SH-SY5Y (cell line): ENCODE measurements at regions not wholly inside any gene's neighbourhood (a gene's known extent, or its start where the extent isn't known, plus 50 kb on each side); places are given as distances from the start of the nearest gene placed in this dataset.

Source experiments
- GATA2 ChIP-seq: IDR thresholded peaks from 2 replicates; pipeline ENCODE4 v1.6.1; 2011; ENCODE audit warnings: mild to moderate bottlenecking, low read depth, low read length
- GATA3 ChIP-seq: IDR thresholded peaks from 2 replicates; pipeline ENCODE4 v1.6.1; 2011; ENCODE audit warnings: low read depth, mild to moderate bottlenecking, low read length, moderate library complexity

DNA sequence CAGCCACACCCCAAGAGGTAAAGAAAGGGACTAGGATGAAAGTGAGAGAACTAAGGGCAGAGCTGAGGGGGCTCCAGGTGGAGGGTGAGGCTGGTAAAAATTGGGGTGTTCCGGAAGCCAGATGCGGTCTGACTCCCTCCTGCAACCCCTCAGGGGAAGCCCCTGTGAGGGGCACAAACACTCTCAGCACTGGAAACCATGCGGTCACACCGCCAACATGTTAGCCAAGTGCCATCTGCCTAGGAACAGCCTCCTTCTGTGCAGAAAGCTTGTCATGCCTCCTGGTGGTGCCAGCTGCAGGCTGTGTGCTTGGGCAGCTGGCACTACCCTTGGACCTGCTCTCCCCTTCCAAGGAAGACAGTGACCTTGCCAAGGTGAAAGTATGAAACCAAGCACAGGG is 83.5 kb upstream of the RPL38 start:
- TF ChIP-seq GATA3 (no peak), GATA2 (no peak)

DNA sequence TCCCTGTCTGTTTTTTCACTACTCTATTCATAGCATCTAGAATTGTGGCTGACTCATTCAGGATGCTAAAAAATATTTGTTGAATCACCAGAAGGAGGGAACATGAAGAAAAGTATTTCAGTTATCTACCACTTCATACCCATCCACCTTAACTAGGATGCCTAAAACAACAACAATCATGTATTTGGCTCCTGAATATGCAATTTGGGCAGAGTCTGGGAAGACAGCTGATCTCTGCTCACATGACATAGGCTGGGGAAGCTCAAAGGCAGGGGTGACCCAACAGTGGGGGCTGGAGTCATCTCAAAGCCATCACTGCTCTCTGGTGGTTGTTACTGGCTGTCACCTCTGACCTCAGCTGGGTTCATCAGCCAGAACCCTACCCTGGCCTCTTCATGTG is 80.1 kb upstream of the RPL38 start:
- TF ChIP-seq GATA3 (no peak), GATA2 (no peak)

DNA sequence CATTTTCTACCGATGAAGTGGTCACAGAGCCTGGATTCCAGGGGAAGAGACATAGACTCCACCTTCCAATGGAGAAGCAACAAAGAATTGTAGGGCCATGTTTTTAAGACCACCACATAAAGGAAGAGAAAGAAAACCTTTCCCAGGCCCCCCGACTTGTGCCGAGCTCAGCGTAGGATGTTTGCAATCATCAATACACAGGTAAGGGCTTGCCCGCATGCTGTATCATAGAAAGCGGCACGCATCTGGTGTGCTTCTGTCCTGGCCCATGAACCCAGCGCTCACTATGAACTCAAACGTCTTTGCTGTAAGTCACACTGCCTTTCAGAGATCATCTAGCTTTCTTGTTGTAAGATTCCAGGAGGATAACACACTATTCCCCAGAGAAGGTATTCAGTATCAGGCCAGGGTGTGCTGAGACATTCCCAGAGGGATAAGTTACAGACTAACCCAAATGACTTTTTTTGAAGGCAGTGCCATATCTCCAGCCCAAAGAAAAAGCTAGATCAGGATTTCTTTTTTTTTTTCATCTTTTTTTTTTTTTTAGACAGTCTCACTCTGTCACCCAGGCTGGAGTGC is 79.5 kb upstream of the RPL38 start:
- TF ChIP-seq GATA3: no peak
- no peak for TF ChIP-seq GATA2

DNA sequence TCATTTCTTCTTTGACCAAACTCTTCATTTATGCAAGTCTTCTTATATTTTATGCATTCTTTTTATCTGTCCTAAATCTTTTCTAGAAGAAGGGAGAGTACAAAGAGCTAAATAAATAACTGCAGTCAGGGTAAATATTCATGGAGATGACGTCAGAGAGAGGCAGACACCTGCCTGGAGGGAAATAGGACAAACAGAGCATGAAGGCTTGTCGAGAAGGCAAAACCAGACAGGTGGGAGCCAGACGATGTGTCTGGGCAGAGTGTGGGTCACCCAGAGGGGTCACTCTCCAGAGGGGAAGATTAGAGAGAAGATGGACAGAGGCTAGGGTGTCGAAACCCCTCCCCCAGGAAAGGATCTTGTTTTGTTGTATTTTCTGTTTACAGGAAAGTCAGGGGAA is 78.3 kb upstream of the RPL38 start:
- TF ChIP-seq GATA3: no peak
- no peak for TF ChIP-seq GATA2

DNA sequence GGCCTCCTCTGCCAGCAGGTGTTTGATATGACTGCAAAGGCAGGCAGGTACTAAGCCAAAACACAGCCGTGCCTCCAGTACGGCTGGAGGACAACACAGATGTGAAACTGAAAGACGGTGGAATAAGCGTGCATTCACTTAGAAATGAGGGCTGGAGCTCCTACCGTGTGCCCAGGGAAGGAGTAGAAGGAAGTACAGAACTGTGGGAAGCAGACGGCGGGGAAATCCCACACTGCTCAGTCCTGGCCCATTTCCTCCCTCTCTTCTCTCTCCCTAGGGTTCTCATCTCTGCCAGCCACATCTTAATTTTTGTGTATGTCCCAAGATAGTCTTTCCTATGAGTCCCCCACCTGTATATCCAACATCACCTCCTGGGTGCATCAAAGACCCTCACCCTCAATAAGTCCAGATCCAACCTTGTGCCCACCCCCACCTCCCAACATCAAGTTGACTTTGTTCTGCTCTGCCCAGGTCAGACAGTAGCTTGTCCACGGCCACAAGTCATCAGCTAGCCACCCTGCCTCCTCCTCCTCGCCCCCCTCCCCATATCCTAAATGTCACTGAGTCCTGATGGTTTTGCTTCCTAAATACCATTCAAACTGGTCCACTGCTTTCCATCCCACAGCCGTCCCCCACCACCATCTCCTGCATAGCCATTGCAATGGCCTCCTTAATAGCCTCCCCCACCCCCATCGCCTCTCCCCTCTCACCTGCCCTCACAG is 77.1 kb upstream of the RPL38 start:
- TF ChIP-seq GATA2 (no peak), GATA3 (no peak)

DNA sequence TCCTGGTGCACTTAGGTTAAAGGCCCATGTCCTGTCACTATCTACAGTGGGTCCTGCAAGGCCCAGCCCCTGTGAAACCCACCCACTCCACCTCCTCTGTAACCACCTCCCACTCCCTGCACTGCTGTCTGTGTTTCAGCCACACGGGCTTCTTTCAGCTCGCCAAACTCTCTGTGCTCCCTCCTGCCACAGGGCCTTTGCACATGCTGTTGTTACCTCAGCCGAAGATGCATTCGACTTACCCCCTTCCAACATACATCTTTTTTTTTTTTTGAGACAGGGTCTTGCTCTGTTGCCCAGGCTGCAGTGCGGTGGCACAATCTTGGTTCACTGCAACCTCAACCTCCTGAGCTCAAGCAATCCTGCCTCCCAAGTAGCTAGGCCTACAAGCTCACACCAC is 76.5 kb upstream of the RPL38 start:
- TF ChIP-seq GATA2 (no peak), GATA3 (no peak)

DNA sequence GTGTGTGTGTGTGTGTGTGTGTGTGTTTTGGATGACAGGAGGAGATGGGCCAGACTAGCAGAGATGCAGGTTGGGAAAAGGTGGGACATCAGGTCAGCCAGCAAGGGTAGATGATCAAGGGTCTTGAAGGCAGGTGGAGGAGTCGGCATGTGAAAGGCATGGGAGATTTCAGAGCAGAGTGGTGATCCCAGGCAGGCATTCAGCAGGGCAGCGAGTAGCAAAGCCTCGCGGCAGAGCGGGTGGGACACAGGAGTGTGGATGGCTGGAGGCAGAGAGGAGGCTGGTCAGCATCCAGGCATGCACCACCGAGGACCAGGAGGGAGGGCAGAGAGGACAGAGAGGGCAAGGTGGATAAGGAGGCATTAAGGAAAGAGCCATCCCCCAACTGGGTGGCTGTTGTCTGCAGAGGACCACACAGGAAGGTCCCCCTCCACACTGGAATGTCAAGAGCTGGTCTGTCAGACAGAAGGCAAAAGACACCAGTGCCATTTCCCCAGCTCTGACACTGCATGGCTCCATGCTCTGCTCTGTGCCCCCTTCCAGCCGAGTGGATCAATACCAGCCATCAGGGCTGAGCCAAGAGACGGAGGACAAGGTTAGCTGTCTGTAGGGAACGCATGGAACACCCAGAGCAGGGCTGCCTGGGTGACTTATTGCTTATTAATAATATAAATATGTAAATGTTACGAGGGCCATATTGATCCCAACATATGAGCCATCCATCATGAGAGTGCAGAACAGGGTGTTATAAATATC is 74.8 kb upstream of the RPL38 start:
- no peak for TF ChIP-seq GATA3
- no peak for TF ChIP-seq GATA2

DNA sequence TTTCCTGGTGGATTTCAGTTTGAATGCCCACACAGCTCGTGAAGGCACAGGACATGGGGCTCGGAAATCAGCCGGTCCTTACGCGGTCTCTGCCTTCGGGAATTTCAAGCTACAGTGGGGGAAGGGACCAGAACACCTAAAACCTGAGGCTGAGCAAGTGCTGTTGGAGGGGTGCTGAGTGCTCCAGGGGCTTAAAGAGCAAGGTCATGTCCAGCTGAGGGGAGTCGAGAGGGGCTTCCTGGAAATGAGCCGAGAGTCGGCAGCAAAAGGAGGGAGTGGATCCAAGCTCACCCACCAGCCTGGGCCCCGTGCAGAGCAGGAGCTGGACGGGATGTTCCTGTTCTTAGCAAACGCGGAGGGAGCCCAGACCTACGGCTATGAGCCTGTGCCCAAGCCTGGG is 73.2 kb upstream of the RPL38 start:
- TF ChIP-seq GATA3: no peak
- no peak for TF ChIP-seq GATA2

DNA sequence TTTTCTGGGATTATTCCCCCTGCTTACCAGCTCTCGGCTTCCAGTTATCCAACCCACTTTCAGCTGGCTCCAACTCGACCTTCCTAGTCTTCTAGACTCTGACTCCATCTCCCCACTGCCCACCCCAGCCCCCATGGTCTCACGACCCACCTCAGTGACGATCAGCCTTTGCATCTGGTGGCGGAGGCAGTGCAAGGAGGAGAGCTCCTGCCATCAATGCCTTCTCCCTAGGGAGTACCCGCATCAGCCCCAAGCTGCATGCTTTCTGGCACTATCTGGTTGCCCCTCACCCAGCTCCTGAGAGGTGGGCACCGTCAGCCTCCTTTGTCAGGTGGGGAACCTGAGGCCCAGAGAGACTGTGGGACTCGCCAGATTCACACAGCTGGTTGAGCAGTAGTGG is 72.6 kb upstream of the RPL38 start:
- TF ChIP-seq GATA2 (no peak), GATA3 (no peak)

DNA sequence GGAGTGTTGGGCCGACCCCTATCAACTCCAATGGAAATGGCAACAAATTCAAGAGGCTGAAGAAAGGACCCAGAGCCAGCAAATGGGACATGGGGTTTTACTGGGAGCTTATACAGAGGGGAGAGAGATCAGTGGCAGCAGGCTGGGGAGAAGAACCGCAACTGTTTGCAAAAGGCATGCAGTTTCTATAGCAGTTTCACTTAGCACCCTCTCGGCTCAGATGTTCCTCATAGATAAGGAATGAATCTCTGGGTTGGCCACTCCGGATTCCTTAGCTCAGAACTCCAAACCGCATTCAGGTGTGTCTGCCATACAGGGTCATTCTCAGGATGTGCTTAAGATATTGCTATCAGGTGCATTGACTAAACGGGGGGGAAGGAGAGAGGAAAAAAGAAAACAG is 71.1 kb upstream of the RPL38 start:
- no peak for TF ChIP-seq GATA3
- TF ChIP-seq GATA2: no peak

DNA sequence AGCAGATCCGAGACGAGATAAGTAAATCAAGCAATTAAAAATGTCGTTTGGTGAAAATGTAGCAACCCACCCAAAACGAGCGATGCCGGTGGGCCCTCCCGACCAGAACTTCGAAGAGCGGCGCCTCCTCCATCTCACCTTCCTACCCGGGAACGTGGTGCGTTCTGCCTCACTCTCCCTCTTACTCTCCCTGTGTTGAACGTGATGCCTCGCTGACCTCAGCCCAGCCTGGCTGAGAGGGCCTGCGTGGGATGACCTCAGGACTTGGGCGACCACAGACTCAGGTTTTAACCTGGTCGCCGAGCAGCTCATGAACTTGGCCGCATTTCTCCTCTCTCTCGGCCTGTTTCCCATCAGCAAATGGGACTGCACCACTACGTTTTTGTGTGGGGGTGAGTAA is 69.7 kb upstream of the RPL38 start:
- TF ChIP-seq GATA2 (no peak), GATA3 (no peak)

DNA sequence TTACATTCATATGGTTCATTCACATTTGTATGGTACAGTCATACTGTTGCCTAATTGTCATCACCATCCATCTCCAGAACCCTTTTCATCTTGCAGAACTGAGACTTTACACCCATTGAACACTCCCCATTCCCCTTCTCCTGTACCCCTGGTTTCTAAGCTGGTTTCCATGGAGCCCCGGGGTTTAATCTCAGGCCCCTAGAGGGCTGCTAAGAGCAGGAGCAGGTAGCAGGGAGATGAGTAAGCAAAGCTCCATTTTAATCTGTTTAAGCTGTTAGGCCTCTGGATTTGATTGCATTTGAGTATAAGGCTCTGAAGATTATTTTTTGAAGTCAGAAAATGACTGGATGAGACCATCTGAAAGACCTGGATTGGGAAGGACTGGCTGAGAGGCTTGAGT is 68.5 kb upstream of the RPL38 start:
- TF ChIP-seq GATA2 (no peak), GATA3 (no peak)

DNA sequence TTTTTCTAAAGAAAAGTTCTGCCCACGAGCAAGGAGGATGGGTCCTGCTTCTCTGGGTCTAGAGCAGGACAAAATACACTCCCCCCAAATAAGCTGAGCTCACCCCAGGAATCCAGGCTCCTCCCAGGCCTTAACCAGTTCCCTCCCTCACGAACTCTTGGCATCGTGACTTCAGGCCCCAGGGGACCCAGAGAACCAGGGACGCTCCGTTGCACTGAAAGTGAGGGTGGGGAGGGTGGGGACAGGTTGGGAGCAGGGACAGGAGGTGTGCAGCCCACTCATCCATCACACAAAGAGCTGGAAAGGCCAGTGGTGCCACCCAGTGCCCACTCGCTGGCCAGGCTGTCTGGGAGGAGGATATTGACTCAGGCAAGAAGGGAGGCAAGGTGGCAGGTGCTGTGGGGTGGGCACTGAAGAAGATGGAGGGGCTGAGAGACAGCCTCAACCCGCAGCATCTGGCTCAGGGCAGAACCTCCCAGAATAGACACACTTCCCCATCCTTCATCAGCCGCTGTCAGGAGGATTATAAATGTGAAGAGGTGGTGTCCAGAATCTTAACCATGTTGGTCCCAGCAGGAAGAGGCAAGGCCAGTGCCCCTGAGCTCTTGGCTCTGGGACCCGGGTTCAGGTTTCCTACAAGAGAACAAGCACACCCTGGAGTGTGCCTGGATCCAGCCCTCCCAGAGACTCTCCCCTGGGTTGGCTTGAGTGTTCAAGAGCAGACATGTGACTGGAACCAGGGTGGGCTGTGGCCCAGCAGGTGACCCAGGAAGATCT is 67.9 kb upstream of the RPL38 start:
- TF ChIP-seq GATA3 (no peak), GATA2 (no peak)

DNA sequence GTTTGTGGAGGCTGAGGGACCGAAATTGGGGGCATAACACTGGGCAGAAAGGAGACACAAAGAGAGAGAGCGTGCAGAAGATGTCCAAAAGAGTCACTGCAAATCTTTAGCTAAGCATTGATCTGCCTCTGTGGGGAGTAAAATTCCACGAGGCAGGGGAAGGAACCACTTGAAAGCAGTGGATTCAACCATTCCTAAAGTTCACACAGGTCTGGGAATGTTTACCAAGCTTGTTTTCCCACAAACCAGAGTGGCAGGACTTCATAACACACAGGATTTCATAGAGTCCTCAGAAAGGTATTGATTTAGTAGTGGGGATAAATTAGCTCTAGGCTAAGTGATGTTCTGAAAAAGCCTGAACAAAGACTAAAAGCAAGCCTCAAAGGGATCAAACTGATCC is 66.1 kb upstream of the RPL38 start:
- TF ChIP-seq GATA3 (no peak), GATA2 (no peak)
